ENCODE measurements at regions not wholly inside any gene's neighbourhood (a gene's known extent, or its start where the extent isn't known, plus 50 kb on each side); places are given as distances from the start of the nearest gene placed in this dataset.

DNA sequence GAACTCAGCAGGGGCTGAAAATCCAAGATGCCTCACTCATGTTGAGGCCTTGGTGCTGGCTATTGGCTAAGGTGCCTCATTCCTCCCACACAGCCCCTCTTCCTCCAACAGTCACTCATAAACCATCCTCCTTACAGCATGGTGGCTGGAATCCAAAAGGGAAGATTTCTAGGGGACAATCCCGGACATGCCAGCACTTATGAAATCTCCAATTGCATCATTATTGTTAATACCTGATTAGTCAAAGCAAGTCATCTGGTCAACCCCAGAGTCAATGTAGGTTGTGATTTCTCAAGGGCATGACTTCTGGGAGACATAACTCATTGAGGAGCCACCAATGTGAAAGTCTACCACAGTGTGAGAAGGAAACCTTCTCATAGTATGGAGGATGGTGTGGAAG lies 506.6 kb upstream of the NOX3 start:
- 96% methylated on average over 1 of the region's 1 CpG for WGBS
- Histone ChIP-seq H3K27me3 (ENCODE audit: control insufficient read depth in 2 of 2, insufficient read depth in 1 of 2, low read length in 1 of 2) (no peaks in the 10 kb centered on the region), H3K4me3 (ENCODE audit: low read length in 2 of 2) (no peak overlapping the region), H3K9me3 (ENCODE audit: control insufficient read depth in 2 of 2, insufficient read depth in 1 of 2, low read length in 1 of 2) (no peaks in the 10 kb centered on the region), H3K36me3 (ENCODE audit: control insufficient read depth in 2 of 2, insufficient read depth in 2 of 2, low read length in 1 of 2) (no peaks in the 10 kb centered on the region), H3K4me1 (ENCODE audit: control insufficient read depth in 2 of 2, insufficient read depth in 2 of 2, low read length in 2 of 2) (no peaks in the 10 kb centered on the region), H3K27ac (ENCODE audit: low read depth in 1 of 2, low read length in 1 of 2) (no peak overlapping the region)
- no peak for DNase-seq (ENCODE audit: low read depth in 6 of 9, low spot score in 9 of 9)

DNA sequence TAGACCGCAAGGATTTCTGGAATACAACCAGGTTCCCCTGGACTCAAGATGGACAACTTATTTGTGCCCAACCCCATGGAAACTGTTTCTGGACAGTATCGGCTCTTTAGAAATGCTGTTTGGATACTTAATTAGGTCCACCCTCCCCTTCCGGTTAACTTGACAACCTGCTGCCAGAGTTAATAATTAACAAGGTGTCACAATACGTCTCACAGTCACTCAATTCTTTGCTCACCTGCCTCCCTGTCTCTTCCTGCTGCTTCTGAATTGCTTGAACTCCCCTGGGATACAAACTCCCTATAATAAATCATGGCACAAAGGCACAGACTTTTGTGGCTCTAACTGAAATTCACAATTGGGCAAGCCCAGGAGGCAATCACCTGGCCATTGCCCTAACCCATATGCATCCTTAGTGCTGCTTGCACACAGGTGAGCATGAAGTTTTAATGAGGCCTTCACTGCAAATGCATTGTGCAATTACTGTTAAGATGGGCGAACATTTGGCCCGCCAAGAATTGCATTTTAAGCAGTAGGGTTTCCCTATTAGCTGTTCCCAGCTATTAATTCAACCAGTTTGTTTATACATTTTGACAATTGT lies 504.4 kb upstream of the NOX3 start:
- H3K27me3 ChIP-seq (ENCODE audit: control insufficient read depth in 2 of 2, insufficient read depth in 1 of 2, low read length in 1 of 2) = no peaks in the 10 kb centered on the region
- no peaks in the 10 kb centered on the region for H3K36me3 ChIP-seq (ENCODE audit: control insufficient read depth in 2 of 2, insufficient read depth in 2 of 2, low read length in 1 of 2)
- no peak overlapping the region for H3K27ac ChIP-seq (ENCODE audit: low read depth in 1 of 2, low read length in 1 of 2)
- DNase-seq (ENCODE audit: low read depth in 6 of 9, low spot score in 9 of 9) = no peak
- no peak overlapping the region for H3K4me3 ChIP-seq (ENCODE audit: low read length in 2 of 2)
- no peaks in the 10 kb centered on the region for H3K4me1 ChIP-seq (ENCODE audit: control insufficient read depth in 2 of 2, insufficient read depth in 2 of 2, low read length in 2 of 2)
- WGBS = 98% methylated on average over 6 of the region's 6 CpGs
- H3K9me3 ChIP-seq (ENCODE audit: control insufficient read depth in 2 of 2, insufficient read depth in 1 of 2, low read length in 1 of 2) = no peaks in the 10 kb centered on the region

DNA sequence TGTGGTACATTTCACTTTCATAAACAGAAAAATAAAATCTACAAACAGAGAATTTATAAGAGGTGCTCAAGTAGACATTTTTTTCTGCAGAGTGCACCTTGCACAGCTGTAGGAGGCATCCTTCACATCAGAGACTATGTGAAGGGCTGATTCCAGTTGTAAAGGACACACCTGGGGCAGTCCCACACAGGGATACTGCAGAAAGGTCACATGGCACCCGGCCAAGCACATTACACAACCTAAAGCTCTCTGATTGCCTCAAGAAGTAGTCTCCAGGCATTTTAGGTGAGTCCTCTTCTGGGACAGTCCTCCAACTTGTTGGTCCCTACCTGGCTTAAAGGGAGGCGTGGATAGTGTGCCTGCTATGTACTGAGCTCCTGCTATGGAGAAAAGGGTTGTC lies 502.9 kb upstream of the NOX3 start:
- H3K36me3 ChIP-seq (ENCODE audit: control insufficient read depth in 2 of 2, insufficient read depth in 2 of 2, low read length in 1 of 2) = no peaks in the 10 kb centered on the region

DNA sequence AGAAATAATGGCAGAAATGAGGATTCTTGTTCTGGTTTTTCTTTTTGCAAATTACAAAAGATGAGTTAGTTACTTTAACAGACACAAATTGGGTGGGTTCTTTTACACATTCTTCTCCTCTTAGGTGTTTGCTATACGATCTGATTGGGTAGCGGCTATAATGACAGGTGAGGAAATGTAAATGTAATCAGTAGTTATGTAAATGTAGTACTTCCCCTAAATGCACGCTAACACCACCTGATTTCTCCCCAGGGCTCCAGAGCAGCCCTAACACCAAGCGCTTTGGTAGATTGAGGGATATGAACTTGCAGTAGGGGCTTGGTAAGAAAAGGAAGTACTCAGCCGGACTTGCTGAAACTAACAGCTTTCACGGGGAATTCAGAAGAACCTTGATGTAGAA lies 499.4 kb upstream of the NOX3 start:
- H3K4me3 ChIP-seq (ENCODE audit: low read length in 2 of 2) = no peak overlapping the region
- H3K27me3 ChIP-seq (ENCODE audit: control insufficient read depth in 2 of 2, insufficient read depth in 1 of 2, low read length in 1 of 2) = no peaks in the 10 kb centered on the region
- WGBS = 79% methylated on average over 6 of the region's 6 CpGs

More for the DNA sequence above, 502.9 kb upstream of the NOX3 start:
- WGBS = 87% methylated on average over 2 of the region's 2 CpGs
- DNase-seq (ENCODE audit: low read depth in 6 of 9, low spot score in 9 of 9) = no peak
- H3K9me3 ChIP-seq (ENCODE audit: control insufficient read depth in 2 of 2, insufficient read depth in 1 of 2, low read length in 1 of 2) = peaks cover 0 to 2% of the 10 kb centered on the region in 2 donors
- no peaks in the 10 kb centered on the region for H3K27me3 ChIP-seq (ENCODE audit: control insufficient read depth in 2 of 2, insufficient read depth in 1 of 2, low read length in 1 of 2)
- H3K27ac ChIP-seq (ENCODE audit: low read depth in 1 of 2, low read length in 1 of 2) = no peak overlapping the region
- no peak overlapping the region for H3K4me3 ChIP-seq (ENCODE audit: low read length in 2 of 2)
- no peaks in the 10 kb centered on the region for H3K4me1 ChIP-seq (ENCODE audit: control insufficient read depth in 2 of 2, insufficient read depth in 2 of 2, low read length in 2 of 2)

DNA sequence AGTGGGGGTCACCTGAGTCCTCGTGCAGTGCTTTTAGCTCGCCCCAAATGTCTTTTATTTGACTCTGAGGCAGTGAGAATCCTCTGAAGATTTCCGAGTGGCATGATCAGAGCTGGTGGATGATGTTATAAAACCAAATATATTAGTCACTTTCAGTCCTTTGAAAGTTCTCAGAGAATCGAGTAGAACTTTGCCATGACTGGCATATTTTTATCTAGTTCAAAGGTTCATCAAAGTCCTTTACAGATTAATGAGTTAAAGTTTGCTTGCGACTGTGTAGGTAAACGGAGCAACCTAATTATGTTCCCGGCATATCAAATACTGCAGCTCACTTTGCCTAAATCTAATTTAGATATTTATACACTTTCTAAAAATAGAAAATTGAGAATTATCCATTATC lies 498.5 kb upstream of the NOX3 start:
- H3K4me1 ChIP-seq (ENCODE audit: control insufficient read depth in 2 of 2, insufficient read depth in 2 of 2, low read length in 2 of 2) = no peaks in the 10 kb centered on the region
- H3K27ac ChIP-seq (ENCODE audit: low read depth in 1 of 2, low read length in 1 of 2) = no peak overlapping the region
- no peaks in the 10 kb centered on the region for H3K27me3 ChIP-seq (ENCODE audit: control insufficient read depth in 2 of 2, insufficient read depth in 1 of 2, low read length in 1 of 2)
- no peak for DNase-seq (ENCODE audit: low read depth in 6 of 9, low spot score in 9 of 9)
- no peaks in the 10 kb centered on the region for H3K36me3 ChIP-seq (ENCODE audit: control insufficient read depth in 2 of 2, insufficient read depth in 2 of 2, low read length in 1 of 2)
- no peak overlapping the region for H3K4me3 ChIP-seq (ENCODE audit: low read length in 2 of 2)
- peaks cover 0 to 3% of the 10 kb centered on the region in 2 donors for H3K9me3 ChIP-seq (ENCODE audit: control insufficient read depth in 2 of 2, insufficient read depth in 1 of 2, low read length in 1 of 2)
- WGBS = 95% methylated on average over 7 of the region's 7 CpGs

More for the DNA sequence above, 499.4 kb upstream of the NOX3 start:
- H3K27ac ChIP-seq (ENCODE audit: low read depth in 1 of 2, low read length in 1 of 2) = no peak overlapping the region
- no peaks in the 10 kb centered on the region for H3K4me1 ChIP-seq (ENCODE audit: control insufficient read depth in 2 of 2, insufficient read depth in 2 of 2, low read length in 2 of 2)
- H3K36me3 ChIP-seq (ENCODE audit: control insufficient read depth in 2 of 2, insufficient read depth in 2 of 2, low read length in 1 of 2) = no peaks in the 10 kb centered on the region
- peaks cover 0 to 3% of the 10 kb centered on the region in 2 donors for H3K9me3 ChIP-seq (ENCODE audit: control insufficient read depth in 2 of 2, insufficient read depth in 1 of 2, low read length in 1 of 2)
- DNase-seq (ENCODE audit: low read depth in 6 of 9, low spot score in 9 of 9) = no peak

DNA sequence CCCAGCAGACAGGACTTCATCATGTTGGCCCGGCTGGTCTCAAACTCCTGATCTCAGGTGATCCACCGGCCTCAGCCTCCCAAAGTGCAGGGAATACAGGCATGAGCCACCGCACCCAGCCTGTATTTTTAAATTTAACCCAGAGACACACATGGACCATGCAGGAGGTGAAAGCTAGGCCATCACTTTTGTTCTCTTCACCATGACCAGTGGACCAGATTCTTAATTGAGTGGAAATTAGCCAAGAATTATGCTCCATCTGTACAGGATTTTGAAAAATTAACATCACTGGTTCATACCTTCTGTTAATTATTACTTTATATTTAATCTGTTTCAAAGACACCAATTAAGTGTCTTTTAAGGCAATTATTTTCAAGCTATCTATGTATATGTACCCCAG lies 493.6 kb upstream of the NOX3 start:
- no peaks in the 10 kb centered on the region for H3K27me3 ChIP-seq (ENCODE audit: control insufficient read depth in 2 of 2, insufficient read depth in 1 of 2, low read length in 1 of 2)
- no peaks in the 10 kb centered on the region for H3K4me1 ChIP-seq (ENCODE audit: control insufficient read depth in 2 of 2, insufficient read depth in 2 of 2, low read length in 2 of 2)
- H3K4me3 ChIP-seq (ENCODE audit: low read length in 2 of 2) = no peak overlapping the region
- H3K9me3 ChIP-seq (ENCODE audit: control insufficient read depth in 2 of 2, insufficient read depth in 1 of 2, low read length in 1 of 2) = peaks cover 12 to 24% of the 10 kb centered on the region in 2 donors
- no peak overlapping the region for H3K27ac ChIP-seq (ENCODE audit: low read depth in 1 of 2, low read length in 1 of 2)
- peaks cover 0 to 6% of the 10 kb centered on the region in 2 donors for H3K36me3 ChIP-seq (ENCODE audit: control insufficient read depth in 2 of 2, insufficient read depth in 2 of 2, low read length in 1 of 2)
- DNase-seq (ENCODE audit: low read depth in 6 of 9, low spot score in 9 of 9) = no peak
- 96% methylated on average over 3 of the region's 3 CpGs for WGBS

DNA sequence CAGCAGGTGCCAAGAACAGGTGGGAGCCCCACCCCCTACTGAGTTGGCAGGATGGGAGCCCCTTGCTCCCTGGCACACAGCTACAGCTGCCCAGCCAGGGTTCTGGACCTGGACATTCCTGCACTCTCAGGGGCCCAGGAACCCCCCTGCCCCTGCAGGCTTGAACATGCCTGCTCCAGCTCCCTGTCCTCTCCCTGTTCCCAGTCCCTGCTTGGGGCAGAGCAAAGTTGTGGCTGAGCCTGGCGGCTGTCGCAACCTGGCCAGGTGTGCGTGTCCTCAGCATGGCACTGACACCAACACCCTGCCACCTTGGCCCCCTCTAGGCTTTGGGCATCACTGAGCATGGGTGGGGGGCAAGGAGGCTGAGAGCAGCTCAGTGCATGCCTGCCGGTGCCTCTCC lies 491.2 kb upstream of the NOX3 start:
- peaks cover 12 to 21% of the 10 kb centered on the region in 2 donors for H3K9me3 ChIP-seq (ENCODE audit: control insufficient read depth in 2 of 2, insufficient read depth in 1 of 2, low read length in 1 of 2)
- H3K36me3 ChIP-seq (ENCODE audit: control insufficient read depth in 2 of 2, insufficient read depth in 2 of 2, low read length in 1 of 2) = peaks cover 0 to 6% of the 10 kb centered on the region in 2 donors
- 98% methylated on average over 4 of the region's 4 CpGs for WGBS
- DNase-seq (ENCODE audit: low read depth in 6 of 9, low spot score in 9 of 9) = no peak
- no peaks in the 10 kb centered on the region for H3K27me3 ChIP-seq (ENCODE audit: control insufficient read depth in 2 of 2, insufficient read depth in 1 of 2, low read length in 1 of 2)
- no peak overlapping the region for H3K27ac ChIP-seq (ENCODE audit: low read depth in 1 of 2, low read length in 1 of 2)
- H3K4me3 ChIP-seq (ENCODE audit: low read length in 2 of 2) = no peak overlapping the region
- H3K4me1 ChIP-seq (ENCODE audit: control insufficient read depth in 2 of 2, insufficient read depth in 2 of 2, low read length in 2 of 2) = no peaks in the 10 kb centered on the region

DNA sequence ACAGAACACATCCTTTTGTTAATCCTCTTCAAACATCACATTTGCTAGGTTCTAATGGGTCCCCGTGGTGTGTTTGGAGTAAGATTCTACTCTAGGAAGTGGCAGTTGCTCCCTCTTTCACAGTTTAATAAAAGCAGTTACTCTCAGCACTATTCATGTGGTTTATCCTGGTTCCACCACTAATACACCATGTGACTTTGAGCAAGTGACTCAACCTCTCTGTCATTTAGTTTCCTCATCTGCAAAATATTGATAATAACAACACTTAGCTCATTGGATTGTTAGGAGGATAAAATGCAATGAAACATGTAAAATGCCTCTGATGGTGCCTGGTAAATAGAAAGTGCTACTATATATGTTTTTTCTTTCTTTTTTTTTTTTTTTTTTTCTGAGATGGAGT lies 488.0 kb upstream of the NOX3 start:
- WGBS = 57% methylated on average over 1 of the region's 1 CpG
- H3K27me3 ChIP-seq (ENCODE audit: control insufficient read depth in 2 of 2, insufficient read depth in 1 of 2, low read length in 1 of 2) = no peaks in the 10 kb centered on the region
- peaks cover 12 to 21% of the 10 kb centered on the region in 2 donors for H3K9me3 ChIP-seq (ENCODE audit: control insufficient read depth in 2 of 2, insufficient read depth in 1 of 2, low read length in 1 of 2)
- no peak for DNase-seq (ENCODE audit: low read depth in 6 of 9, low spot score in 9 of 9)
- no peak overlapping the region for H3K4me3 ChIP-seq (ENCODE audit: low read length in 2 of 2)
- no peak overlapping the region for H3K27ac ChIP-seq (ENCODE audit: low read depth in 1 of 2, low read length in 1 of 2)
- peaks cover 0 to 6% of the 10 kb centered on the region in 2 donors for H3K36me3 ChIP-seq (ENCODE audit: control insufficient read depth in 2 of 2, insufficient read depth in 2 of 2, low read length in 1 of 2)
- no peaks in the 10 kb centered on the region for H3K4me1 ChIP-seq (ENCODE audit: control insufficient read depth in 2 of 2, insufficient read depth in 2 of 2, low read length in 2 of 2)

DNA sequence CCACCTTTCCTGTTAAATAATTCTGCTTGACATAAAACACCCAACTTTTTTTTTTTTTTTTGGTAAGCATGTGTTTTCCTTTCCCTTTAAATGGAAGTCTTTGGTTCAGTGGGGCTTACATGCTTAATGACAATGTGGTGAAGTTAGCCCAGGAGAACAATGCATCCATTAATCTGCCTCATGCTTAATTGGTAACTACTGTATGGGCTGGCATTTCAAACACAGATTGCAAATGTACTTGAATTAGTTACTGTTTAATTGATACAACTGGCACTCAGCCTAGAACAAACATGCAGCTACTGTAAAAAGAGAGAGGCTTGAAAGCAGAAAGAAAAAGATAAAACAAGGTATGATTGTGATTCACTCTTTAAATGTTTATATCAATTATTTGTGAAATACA lies 483.6 kb upstream of the NOX3 start:
- no peaks in the 10 kb centered on the region for H3K4me1 ChIP-seq (ENCODE audit: control insufficient read depth in 2 of 2, insufficient read depth in 2 of 2, low read length in 2 of 2)
- H3K9me3 ChIP-seq (ENCODE audit: control insufficient read depth in 2 of 2, insufficient read depth in 1 of 2, low read length in 1 of 2) = no peaks in the 10 kb centered on the region
- H3K27ac ChIP-seq (ENCODE audit: low read depth in 1 of 2, low read length in 1 of 2) = no peak overlapping the region
- H3K36me3 ChIP-seq (ENCODE audit: control insufficient read depth in 2 of 2, insufficient read depth in 2 of 2, low read length in 1 of 2) = no peaks in the 10 kb centered on the region
- no peak overlapping the region for H3K4me3 ChIP-seq (ENCODE audit: low read length in 2 of 2)
- DNase-seq (ENCODE audit: low read depth in 6 of 9, low spot score in 9 of 9) = no peak
- H3K27me3 ChIP-seq (ENCODE audit: control insufficient read depth in 2 of 2, insufficient read depth in 1 of 2, low read length in 1 of 2) = no peaks in the 10 kb centered on the region

DNA sequence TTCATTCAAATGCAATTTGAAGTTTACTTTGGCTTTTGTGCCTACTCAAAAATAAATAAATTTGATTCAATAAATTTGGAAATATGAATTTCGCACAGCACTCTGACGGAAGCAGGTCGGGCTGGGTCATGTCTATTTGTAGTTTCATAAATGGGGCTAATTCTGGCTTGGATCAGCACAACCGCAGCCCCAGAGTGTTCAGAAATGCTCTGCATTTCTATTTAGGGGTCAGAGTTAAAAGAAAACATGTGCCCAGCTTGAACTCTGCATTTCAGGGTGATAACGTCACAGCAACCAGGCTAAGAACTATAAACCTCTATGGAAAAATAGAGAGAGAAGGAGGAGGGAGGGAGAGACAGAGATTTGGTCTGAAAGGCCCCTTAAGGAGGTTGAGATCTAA lies 480.9 kb upstream of the NOX3 start:
- DNase-seq (ENCODE audit: low read depth in 6 of 9, low spot score in 9 of 9) = no peak
- Histone ChIP-seq H3K36me3 (ENCODE audit: control insufficient read depth in 2 of 2, insufficient read depth in 2 of 2, low read length in 1 of 2) (no peaks in the 10 kb centered on the region), H3K27ac (ENCODE audit: low read depth in 1 of 2, low read length in 1 of 2) (no peak overlapping the region), H3K4me1 (ENCODE audit: control insufficient read depth in 2 of 2, insufficient read depth in 2 of 2, low read length in 2 of 2) (no peaks in the 10 kb centered on the region), H3K4me3 (ENCODE audit: low read length in 2 of 2) (no peak overlapping the region), H3K27me3 (ENCODE audit: control insufficient read depth in 2 of 2, insufficient read depth in 1 of 2, low read length in 1 of 2) (no peaks in the 10 kb centered on the region), H3K9me3 (ENCODE audit: control insufficient read depth in 2 of 2, insufficient read depth in 1 of 2, low read length in 1 of 2) (no peaks in the 10 kb centered on the region)
- 93% methylated on average over 5 of the region's 5 CpGs for WGBS
